GM12865 (cell line): ENCODE measurements at regions not wholly inside any gene's neighbourhood (a gene's known extent, or its start where the extent isn't known, plus 50 kb on each side); places are given as distances from the start of the nearest gene placed in this dataset.
"Not testable (repeated sequence)": the region's sequence is repeated elsewhere in the genome, so short reads cannot be mapped to it uniquely, and the experiment has no call there.

Source experiments
- DNase-seq: peaks from one replicate; pipeline ENCODE4 v3.0.0; 2010; ENCODE audit warnings: low read depth
- H3K4me3 ChIP-seq: 2 replicates; pipeline ENCODE4 v1.5.1; 2011; ENCODE audit warnings: mild to moderate bottlenecking, low read depth, low read length, control low read depth
- TF ChIP-seq, protein P1 (sequence below): IDR thresholded peaks from 2 replicates; pipeline ENCODE4 v1.5.1; 2011; ENCODE audit warnings: low read length, control low read depth, low read depth, inconsistent platforms; ENCODE audit not compliant: insufficient read depth; ENCODE audit errors: missing control alignments

GRCh38 chr3:82618594-82618993 is 857.1 kb upstream of the GBE1 start:
- DNase-seq, result no peak
- no peak overlapping the region for H3K4me3 ChIP-seq
- TF ChIP-seq, protein P1, sequence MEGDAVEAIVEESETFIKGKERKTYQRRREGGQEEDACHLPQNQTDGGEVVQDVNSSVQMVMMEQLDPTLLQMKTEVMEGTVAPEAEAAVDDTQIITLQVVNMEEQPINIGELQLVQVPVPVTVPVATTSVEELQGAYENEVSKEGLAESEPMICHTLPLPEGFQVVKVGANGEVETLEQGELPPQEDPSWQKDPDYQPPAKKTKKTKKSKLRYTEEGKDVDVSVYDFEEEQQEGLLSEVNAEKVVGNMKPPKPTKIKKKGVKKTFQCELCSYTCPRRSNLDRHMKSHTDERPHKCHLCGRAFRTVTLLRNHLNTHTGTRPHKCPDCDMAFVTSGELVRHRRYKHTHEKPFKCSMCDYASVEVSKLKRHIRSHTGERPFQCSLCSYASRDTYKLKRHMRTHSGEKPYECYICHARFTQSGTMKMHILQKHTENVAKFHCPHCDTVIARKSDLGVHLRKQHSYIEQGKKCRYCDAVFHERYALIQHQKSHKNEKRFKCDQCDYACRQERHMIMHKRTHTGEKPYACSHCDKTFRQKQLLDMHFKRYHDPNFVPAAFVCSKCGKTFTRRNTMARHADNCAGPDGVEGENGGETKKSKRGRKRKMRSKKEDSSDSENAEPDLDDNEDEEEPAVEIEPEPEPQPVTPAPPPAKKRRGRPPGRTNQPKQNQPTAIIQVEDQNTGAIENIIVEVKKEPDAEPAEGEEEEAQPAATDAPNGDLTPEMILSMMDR, result no peak

- TF ChIP-seq, protein P1, result no peak
- H3K4me3 ChIP-seq, result no peak overlapping the region
- no peak for DNase-seq
Measured at GRCh38 chr3:82610236-82610635, 848.8 kb upstream of the GBE1 start.

GRCh38 chr3:82607391-82607790 is 845.9 kb upstream of the GBE1 start:
- TF ChIP-seq, protein P1, result no peak
- no peak overlapping the region for H3K4me3 ChIP-seq
- DNase-seq, result no peak

- H3K4me3 ChIP-seq, result no peak overlapping the region
- TF ChIP-seq, protein P1, result no peak
- no peak for DNase-seq
Measured at GRCh38 chr3:82596805-82597204, 835.4 kb upstream of the GBE1 start.

- DNase-seq, result no peak
- no peak overlapping the region for H3K4me3 ChIP-seq
- TF ChIP-seq, protein P1, result no peak
Measured at GRCh38 chr3:82595530-82595929, 834.1 kb upstream of the GBE1 start.

- TF ChIP-seq, protein P1, result no peak
- DNase-seq, result no peak
- H3K4me3 ChIP-seq, result no peak overlapping the region
Measured at GRCh38 chr3:82587174-82587573, 825.7 kb upstream of the GBE1 start.

DNA sequence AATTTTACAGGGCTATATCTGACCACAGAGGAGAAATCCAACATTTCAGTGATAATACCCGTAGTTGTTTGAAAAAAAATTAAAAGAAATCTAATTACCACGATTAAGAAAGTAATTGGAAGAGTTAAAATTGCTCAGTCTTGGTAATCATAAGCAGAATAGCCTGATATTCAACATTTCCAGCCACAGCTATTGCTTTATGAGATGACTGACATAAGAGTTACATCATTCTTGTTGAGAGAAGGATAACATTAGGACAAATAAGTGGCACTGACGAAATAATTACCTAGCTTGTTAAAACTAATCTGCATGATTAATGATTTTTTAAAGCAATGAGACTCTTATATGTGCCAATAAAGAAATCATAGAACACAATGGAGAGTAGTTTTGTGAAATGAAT is 825.0 kb upstream of the GBE1 start:
- no peak overlapping the region for H3K4me3 ChIP-seq
- no peak for DNase-seq
- TF ChIP-seq, protein P1, result no peak

- H3K4me3 ChIP-seq, DNase-seq: not testable (repeated sequence)
Measured at GRCh38 chr3:82586002-82586401, 824.6 kb upstream of the GBE1 start.

DNA sequence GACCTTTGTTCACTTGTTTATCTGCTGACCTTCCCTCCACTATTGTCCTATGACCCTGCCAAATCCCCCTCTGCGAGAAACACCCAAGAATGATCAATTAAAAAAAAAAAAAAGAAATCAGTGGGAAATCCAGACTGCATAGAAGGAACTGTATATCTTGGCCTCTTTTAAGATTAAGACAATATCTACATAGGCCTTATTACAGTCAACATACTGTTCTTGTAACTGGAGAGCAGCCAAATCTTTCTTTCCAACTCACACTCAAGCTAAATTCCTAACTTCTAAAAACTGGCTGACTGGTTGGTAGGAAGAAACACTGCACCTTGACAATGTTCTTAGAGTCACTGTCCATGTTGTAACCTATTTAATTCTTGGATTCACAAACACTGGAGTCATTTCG is 824.1 kb upstream of the GBE1 start:
- not testable (repeated sequence) for H3K4me3 ChIP-seq, DNase-seq

GRCh38 chr3:82584861-82585260 is 823.4 kb upstream of the GBE1 start:
- DNase-seq, H3K4me3 ChIP-seq: not testable (repeated sequence)

DNA sequence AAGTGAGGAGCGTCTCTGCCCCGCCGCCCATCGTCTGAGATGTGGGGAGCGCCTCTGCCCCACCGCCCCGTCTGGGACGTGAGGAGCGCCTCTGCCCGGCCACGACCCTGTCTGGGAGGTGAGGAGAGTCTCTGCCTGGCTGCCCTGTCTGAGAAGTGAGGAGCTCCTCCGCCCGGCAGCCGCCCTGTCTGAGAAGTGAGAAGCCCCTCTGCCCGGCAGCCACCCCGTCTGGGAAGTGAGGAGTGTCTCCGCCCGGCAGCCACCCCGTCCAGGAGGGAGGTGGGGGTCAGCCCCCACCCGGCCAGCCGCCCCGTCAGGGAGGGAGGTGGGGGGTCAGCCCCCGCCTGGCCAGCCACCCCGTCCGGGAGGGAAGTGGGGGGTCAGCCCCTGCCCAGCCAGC is 823.0 kb upstream of the GBE1 start:
- not testable (repeated sequence) for H3K4me3 ChIP-seq, DNase-seq
